Iris pigment epithelial cell (primary cell): ENCODE measurements at regions not wholly inside any gene's neighbourhood (a gene's known extent, or its start where the extent isn't known, plus 50 kb on each side); places are given as distances from the start of the nearest gene placed in this dataset.
A peak's percentile ranks its signal among the peaks of the same experiment; 100 is the strongest.
"Not testable (repeated sequence)": the region's sequence is repeated elsewhere in the genome, so short reads cannot be mapped to it uniquely, and the experiment has no call there.

Experiments
- DNase-seq: peaks from one replicate; pipeline ENCODE4 v3.0.0-alpha.2; 2011; ENCODE audit warnings: low read depth

DNA sequence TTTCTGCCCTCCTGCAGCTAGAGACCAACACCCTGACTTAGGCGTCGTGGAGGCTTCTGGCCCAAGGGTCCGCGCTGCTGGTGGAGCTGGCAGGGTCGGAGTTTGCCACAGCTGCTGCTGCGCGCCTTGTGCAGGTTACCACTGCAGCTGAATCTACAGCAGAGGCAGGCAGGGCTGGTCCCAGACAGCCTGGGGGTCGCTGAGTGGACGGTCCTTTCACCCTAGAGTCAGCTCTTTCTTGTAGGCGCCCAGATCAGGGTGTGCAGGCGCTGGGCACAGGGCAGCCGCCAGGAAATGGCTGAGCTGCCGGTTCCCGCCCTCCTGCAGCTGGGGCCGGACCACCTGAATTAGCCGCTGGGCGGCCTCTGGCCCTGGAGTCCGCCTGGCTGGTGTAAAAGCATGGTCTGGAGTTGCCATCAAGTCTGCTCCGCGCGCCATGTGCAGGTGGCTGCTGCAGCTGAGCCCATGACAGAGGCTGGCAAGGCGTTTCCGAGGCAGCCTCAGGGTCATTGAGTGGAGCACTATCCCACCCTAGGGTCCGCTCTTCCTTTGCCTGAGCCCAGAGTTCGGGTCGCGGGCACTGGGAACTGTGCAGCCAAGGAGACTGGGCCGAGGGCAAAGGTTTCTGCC, 144.3 kb downstream of the CCDC74A start:
- not testable (repeated sequence) for DNase-seq

DNA sequence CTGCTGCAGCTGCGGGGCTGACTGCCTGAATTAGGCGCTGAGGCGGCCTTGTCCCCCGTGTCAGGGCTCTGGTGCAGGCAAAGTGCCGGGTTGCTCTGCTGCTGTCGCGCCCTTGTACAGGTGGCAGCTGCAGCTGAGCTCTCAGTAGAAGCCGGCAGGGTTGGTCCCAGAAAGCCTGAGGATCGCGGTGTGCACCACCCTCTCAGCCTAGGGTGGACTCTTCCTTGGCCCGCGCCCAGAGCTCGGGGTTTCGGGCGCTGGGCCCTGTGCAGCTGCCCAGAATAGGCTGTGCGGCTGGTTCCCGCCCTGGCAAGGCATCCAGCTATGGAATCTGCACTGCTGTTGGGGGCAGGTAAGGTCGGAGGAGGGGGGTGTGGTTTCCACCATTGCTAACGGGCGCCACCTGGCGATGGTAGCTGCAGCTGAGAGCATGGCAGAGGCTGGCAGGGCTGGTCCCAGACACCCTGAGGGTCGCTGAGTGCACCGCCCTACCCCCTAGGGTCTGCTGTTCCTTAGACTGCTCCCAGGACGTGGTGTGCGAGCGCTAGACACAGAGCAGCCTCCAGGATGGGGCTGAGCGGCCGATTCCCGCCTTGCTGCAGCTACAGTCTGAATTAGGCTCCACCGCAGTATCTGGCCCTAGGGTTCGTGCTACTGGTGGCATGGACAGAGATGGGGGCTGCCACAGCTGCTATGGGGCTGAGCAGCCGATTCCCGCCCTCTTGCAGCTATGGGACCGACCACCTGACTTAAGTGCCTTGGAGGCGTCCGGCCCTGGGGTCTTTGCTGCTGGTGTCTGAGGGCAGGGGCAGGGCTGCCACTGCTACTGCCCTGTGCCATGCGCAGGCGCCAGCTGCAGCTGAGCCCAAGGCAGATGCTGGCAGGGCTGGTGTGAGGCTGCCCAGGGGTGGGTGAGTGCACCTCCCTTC, 145.0 kb downstream of the CCDC74A start:
- peak; percentile 44 for DNase-seq

- peak; percentile 42 for DNase-seq
Measured at GRCh38 chr2:131673400-131674173, 145.9 kb downstream of the CCDC74A start.

GRCh38 chr2:131674174-131674507, 146.5 kb downstream of the CCDC74A start:
- DNase-seq = no peak

- not testable (repeated sequence) for DNase-seq
Measured at GRCh38 chr2:131681611-131682121, 154.0 kb downstream of the CCDC74A start.

- DNase-seq = peak; percentile 91
Measured at GRCh38 chr2:131682122-131682944, 154.6 kb downstream of the CCDC74A start.

GRCh38 chr2:131682945-131683330, 155.2 kb downstream of the CCDC74A start:
- DNase-seq = peak; percentile 53

GRCh38 chr2:131684631-131685316, 157.1 kb downstream of the CCDC74A start:
- DNase-seq = peak; percentile 82

- DNase-seq = peak; percentile 75
Measured at GRCh38 chr2:131686164-131686893, 158.6 kb downstream of the CCDC74A start.

- DNase-seq = peak; percentile 42
Measured at GRCh38 chr2:131686894-131687238, 159.2 kb downstream of the CCDC74A start.

DNA sequence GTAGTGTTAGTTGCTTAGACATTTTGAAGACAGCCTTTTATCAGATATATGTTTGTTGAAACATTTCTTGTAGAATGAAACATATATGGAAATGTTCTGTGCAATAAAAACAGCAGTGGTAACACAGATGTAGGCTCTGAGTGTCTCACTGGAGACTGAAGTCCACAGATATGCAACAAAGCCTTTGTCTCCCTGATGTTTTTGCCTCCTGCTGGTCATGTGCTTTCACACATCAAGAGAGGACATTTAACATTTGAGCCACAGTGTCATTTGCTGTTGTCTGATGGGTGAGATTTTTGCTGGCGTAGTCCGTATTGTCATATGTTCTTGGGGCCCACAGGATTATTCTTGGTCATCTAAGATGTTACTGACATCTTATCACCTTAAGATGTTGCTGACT, 161.4 kb downstream of the CCDC74A start:
- DNase-seq = not testable (repeated sequence)

DNA sequence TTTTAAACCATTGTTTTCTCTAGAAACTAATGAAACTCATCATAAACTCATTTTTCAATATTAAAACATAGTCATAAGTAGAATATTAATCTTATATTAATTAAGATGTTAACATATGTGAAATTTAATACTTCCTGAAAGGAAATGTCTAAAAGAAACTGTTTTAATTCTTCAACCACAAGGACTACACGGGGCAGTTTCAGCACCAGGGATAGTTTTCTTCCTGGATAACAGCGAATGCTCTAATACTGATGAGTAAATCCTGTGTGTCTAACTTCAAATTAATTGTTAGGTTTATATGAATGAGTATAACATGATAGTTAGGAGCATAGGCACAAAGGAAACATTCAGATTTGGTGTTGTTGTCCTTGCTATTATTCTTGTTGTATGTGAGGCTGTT, 183.6 kb downstream of the CCDC74A start:
- DNase-seq = not testable (repeated sequence)

DNA sequence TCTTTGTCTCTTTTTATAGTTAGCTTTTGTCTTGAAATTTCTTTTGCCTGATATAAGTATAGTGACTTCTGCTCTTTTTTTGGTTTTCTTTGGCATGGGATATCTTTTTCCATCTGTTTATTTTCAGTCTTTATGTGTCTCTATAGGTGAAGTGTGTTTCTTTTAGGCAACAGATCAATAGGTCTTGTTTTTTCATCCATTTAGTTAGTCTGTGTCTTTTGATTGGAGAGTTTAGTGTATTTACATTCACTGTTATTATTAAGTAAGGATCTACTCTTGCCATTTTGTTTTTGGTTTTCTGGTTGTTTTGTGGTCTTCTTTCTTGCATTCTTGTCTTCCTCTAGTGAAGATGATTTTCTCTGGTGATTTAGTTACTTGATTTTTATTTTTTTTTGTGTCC, 190.2 kb downstream of the CCDC74A start:
- DNase-seq = not testable (repeated sequence)

- not testable (repeated sequence) for DNase-seq
Measured at GRCh38 chr2:131721163-131721562, 193.5 kb downstream of the CCDC74A start.

- peak; percentile 6 for DNase-seq
Measured at GRCh38 chr2:131722256-131722655, 194.6 kb downstream of the CCDC74A start.

- no peak for DNase-seq
Measured at GRCh38 chr2:131724019-131724418, 196.3 kb downstream of the CCDC74A start.

DNA sequence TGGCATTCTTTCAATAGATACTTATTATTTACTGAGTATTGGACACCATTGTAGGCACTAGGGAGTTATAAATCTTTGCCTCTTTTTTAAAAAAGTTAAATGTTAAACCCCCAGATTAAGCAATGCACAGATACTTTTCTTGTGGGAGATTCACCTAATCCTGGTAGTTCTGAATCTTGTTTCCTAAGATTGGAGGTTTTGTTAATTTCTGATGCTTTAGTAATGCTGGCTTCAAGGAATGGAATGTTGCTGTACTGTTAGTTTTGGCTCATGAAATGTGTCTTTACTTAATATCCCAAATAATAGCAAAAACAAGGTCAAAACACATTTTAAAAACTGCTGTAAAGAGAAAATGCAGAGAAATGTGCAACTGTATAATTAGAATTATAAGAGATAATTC, 200.8 kb downstream of the CCDC74A start:
- DNase-seq = peak; percentile 54

GRCh38 chr2:131733530-131733929, 205.8 kb downstream of the CCDC74A start:
- DNase-seq = not testable (repeated sequence)

DNA sequence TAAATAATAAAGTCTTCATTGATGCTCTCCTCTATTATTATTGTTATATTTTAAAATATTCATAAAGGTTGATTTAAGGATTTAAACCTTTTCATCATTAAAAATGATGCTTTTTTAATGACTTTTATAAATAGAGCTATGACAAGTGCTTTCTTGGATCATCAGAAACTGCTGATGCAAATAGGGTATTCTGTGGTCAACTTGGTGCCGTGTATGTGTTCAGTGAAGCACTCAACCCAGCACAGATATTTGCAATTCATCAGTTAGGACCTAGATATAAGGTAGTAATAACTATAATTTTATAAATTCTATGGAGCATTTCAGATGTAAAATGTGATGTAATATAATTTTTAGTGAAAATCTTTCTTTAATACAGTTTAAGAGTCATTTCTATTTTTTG, 208.7 kb downstream of the CCDC74A start:
- DNase-seq = not testable (repeated sequence)

- DNase-seq = not testable (repeated sequence)
Measured at GRCh38 chr2:131738533-131738932, 210.8 kb downstream of the CCDC74A start.
